HG03432 (cell line): ENCODE measurements at regions not wholly inside any gene's neighbourhood (a gene's known extent, or its start where the extent isn't known, plus 50 kb on each side); places are given as distances from the start of the nearest gene placed in this dataset.
"Not testable (repeated sequence)": the region's sequence is repeated elsewhere in the genome, so short reads cannot be mapped to it uniquely, and the experiment has no call there.

Experiments used
- ATAC-seq: cut with Tn5 transposase; IDR thresholded peaks from one replicate; pipeline ENCODE4 v1.9.1; 2021; ENCODE audit warnings: mild to moderate bottlenecking, moderate library complexity; ENCODE audit not compliant: unreplicated experiment

- no peak for ATAC-seq
These were observed 490.7 kb upstream of the FLRT2 start for GRCh38 chr14:85039353-85039626.

GRCh38 chr14:85040046-85040685 is 489.8 kb upstream of the FLRT2 start:
- no peak for ATAC-seq

GRCh38 chr14:85041618-85042017 is 488.3 kb upstream of the FLRT2 start:
- no peak for ATAC-seq

- ATAC-seq: no peak
These were observed 487.6 kb upstream of the FLRT2 start for GRCh38 chr14:85042301-85042700.

GRCh38 chr14:85050180-85050579 is 479.8 kb upstream of the FLRT2 start:
- ATAC-seq: no peak

- ATAC-seq: no peak
These were observed 477.3 kb upstream of the FLRT2 start for GRCh38 chr14:85052646-85053045.

GRCh38 chr14:85054178-85054577 is 475.8 kb upstream of the FLRT2 start:
- no peak for ATAC-seq

GRCh38 chr14:85056267-85056666 is 473.7 kb upstream of the FLRT2 start:
- no peak for ATAC-seq

- ATAC-seq: no peak
These were observed 472.7 kb upstream of the FLRT2 start for GRCh38 chr14:85057221-85057620.

- ATAC-seq: no peak
These were observed 471.8 kb upstream of the FLRT2 start for GRCh38 chr14:85058150-85058549.

GRCh38 chr14:85060121-85060520 is 469.8 kb upstream of the FLRT2 start:
- ATAC-seq: no peak

- ATAC-seq: no peak
These were observed 468.7 kb upstream of the FLRT2 start for GRCh38 chr14:85061256-85061655.

- no peak for ATAC-seq
These were observed 466.2 kb upstream of the FLRT2 start for GRCh38 chr14:85063747-85064146.

- ATAC-seq: no peak
These were observed 458.5 kb upstream of the FLRT2 start for GRCh38 chr14:85071447-85071846.

GRCh38 chr14:85074955-85075354 is 455.0 kb upstream of the FLRT2 start:
- ATAC-seq: no peak

GRCh38 chr14:85075694-85076476 is 454.1 kb upstream of the FLRT2 start:
- no peak for ATAC-seq

- not testable (repeated sequence) for ATAC-seq
These were observed 452.2 kb upstream of the FLRT2 start for GRCh38 chr14:85077716-85078115.

GRCh38 chr14:85079842-85080730 is 449.9 kb upstream of the FLRT2 start:
- ATAC-seq: no peak

- ATAC-seq: no peak
These were observed 445.6 kb upstream of the FLRT2 start for GRCh38 chr14:85084344-85084743.

GRCh38 chr14:85085981-85086380 is 444.0 kb upstream of the FLRT2 start:
- ATAC-seq: no peak

GRCh38 chr14:85087201-85087600 is 442.7 kb upstream of the FLRT2 start:
- no peak for ATAC-seq

- no peak for ATAC-seq
These were observed 441.8 kb upstream of the FLRT2 start for GRCh38 chr14:85088192-85088591.
